Smooth muscle cell (in vitro differentiated cells): ENCODE measurements at regions not wholly inside any gene's neighbourhood (a gene's known extent, or its start where the extent isn't known, plus 50 kb on each side); places are given as distances from the start of the nearest gene placed in this dataset.

Experiments used
- DNase-seq: peaks from one replicate; lab custom pipeline; 2025; ENCODE audit not compliant: unreplicated experiment; lab: John Stamatoyannopoulos, UW
- H2AFZ ChIP-seq: fragments of 200-600 bp; sonication (generic); 2 replicates; pipeline ENCODE4 v1.6.0; 2016; ENCODE audit warnings: antibody characterized with exemption, low read depth, mild to moderate bottlenecking
- H3F3A ChIP-seq: fragments of 200-600 bp; sonication (generic); 2 replicates; pipeline ENCODE4 v1.6.0; 2017; ENCODE audit warnings: antibody characterized with exemption, low read depth
- H3K27ac ChIP-seq: fragments of 200-600 bp; sonication (generic); 2 replicates; pipeline ENCODE4 v1.5.1; 2016; ENCODE audit warnings: low read depth, mild to moderate bottlenecking
- H3K27me3 ChIP-seq: fragments of 200-600 bp; sonication (generic); 2 replicates; pipeline ENCODE4 v1.6.1; 2016; ENCODE audit warnings: low read depth, mild to moderate bottlenecking
- H3K36me3 ChIP-seq: fragments of 200-600 bp; sonication (generic); 2 replicates; pipeline ENCODE4 v1.5.1; 2016; ENCODE audit warnings: low read depth
- H3K4me1 ChIP-seq: fragments of 200-600 bp; sonication (generic); 2 replicates; pipeline ENCODE4 v1.5.1; 2016; ENCODE audit warnings: low read depth
- H3K4me2 ChIP-seq: fragments of 200-600 bp; sonication (generic); 2 replicates; pipeline ENCODE4 v1.6.0; 2016; ENCODE audit warnings: mild to moderate bottlenecking
- H3K4me3 ChIP-seq: fragments of 200-600 bp; sonication (generic); 2 replicates; pipeline ENCODE4 v1.5.1; 2016; ENCODE audit warnings: mild to moderate bottlenecking
- H3K79me2 ChIP-seq: fragments of 200-600 bp; sonication (generic); 2 replicates; pipeline ENCODE4 v1.6.0; 2016; ENCODE audit warnings: low read depth, mild to moderate bottlenecking
- H3K9ac ChIP-seq: fragments of 200-600 bp; sonication (generic); 2 replicates; pipeline ENCODE4 v1.6.0; 2016; ENCODE audit warnings: low read depth
- H3K9me3 ChIP-seq: fragments of 200-600 bp; sonication (generic); replicated peaks from 2 replicates; pipeline ENCODE4 v1.5.1; 2016; ENCODE audit warnings: low read depth
- H4K20me1 ChIP-seq: fragments of 200-600 bp; sonication (generic); 2 replicates; pipeline ENCODE4 v1.6.0; 2016; ENCODE audit warnings: low read depth
- CTCF ChIP-seq: fragments of 200-600 bp; sonication (generic); IDR thresholded peaks from 2 replicates; pipeline ENCODE4 v1.5.1; 2017; ENCODE audit warnings: borderline replicate concordance, mild to moderate bottlenecking, antibody characterized with exemption; ENCODE audit not compliant: insufficient read depth, poor library complexity, severe bottlenecking
- WGBS: methylation state at CpG from one replicate; pipeline ENCODE4 v1.1.7; 2016; ENCODE audit warnings: low lambda C conversion rate; 5-methylcytosine and 5-hydroxymethylcytosine counted together

- H2AFZ ChIP-seq = no peak overlapping the region
Measured at GRCh38 chr14:99057576-99058083, 214.4 kb downstream of the BCL11B start.

GRCh38 chr14:99058542-99058941 is 213.5 kb downstream of the BCL11B start:
- Histone ChIP-seq H2AFZ (no peak overlapping the region), H3K4me1 (no peaks in the 10 kb centered on the region), H3K9me3 (no peaks in the 10 kb centered on the region), H4K20me1 (no peaks in the 10 kb centered on the region), H3F3A (no peaks in the 10 kb centered on the region), H3K36me3 (no peaks in the 10 kb centered on the region), H3K27ac (no peak overlapping the region), H3K4me3 (no peak overlapping the region), H3K9ac (no peak overlapping the region), H3K79me2 (no peaks in the 10 kb centered on the region), H3K27me3 (no peaks in the 10 kb centered on the region), H3K4me2 (no peak overlapping the region)
- DNase-seq = no peak
- no peak for TF ChIP-seq CTCF
- WGBS = 93% methylated on average over 8 of the region's 8 CpGs

More at GRCh38 chr14:99057576-99058083, 214.4 kb downstream of the BCL11B start:
- Histone ChIP-seq H3K27me3 (no peaks in the 10 kb centered on the region), H3K27ac (no peak overlapping the region), H3K4me1 (no peaks in the 10 kb centered on the region), H3K79me2 (no peaks in the 10 kb centered on the region), H4K20me1 (no peaks in the 10 kb centered on the region), H3K4me2 (no peak overlapping the region), H3K9ac (no peak overlapping the region), H3K4me3 (no peak overlapping the region), H3K9me3 (no peaks in the 10 kb centered on the region), H3K36me3 (no peaks in the 10 kb centered on the region), H3F3A (no peaks in the 10 kb centered on the region)
- no peak for DNase-seq
- WGBS = 92% methylated on average over 5 of the region's 5 CpGs
- no peak for TF ChIP-seq CTCF

- no peak for TF ChIP-seq CTCF
Measured at GRCh38 chr14:99062216-99062615, 209.8 kb downstream of the BCL11B start.

GRCh38 chr14:99062772-99063418 is 209.1 kb downstream of the BCL11B start:
- DNase-seq = no peak
- Histone ChIP-seq H3K4me1 (no peaks in the 10 kb centered on the region), H2AFZ (no peak overlapping the region), H3F3A (no peaks in the 10 kb centered on the region), H4K20me1 (no peaks in the 10 kb centered on the region), H3K79me2 (no peaks in the 10 kb centered on the region), H3K36me3 (no peaks in the 10 kb centered on the region), H3K4me3 (no peak overlapping the region), H3K9me3 (no peaks in the 10 kb centered on the region), H3K27ac (no peak overlapping the region), H3K9ac (no peak overlapping the region), H3K27me3 (no peaks in the 10 kb centered on the region), H3K4me2 (no peak overlapping the region)
- 91% methylated on average over 18 of the region's 18 CpGs for WGBS
- no peak for TF ChIP-seq CTCF

More at GRCh38 chr14:99062216-99062615, 209.8 kb downstream of the BCL11B start:
- no peak overlapping the region for H3K27ac ChIP-seq
- H3K27me3 ChIP-seq = no peaks in the 10 kb centered on the region
- no peak overlapping the region for H3K4me2 ChIP-seq
- H2AFZ ChIP-seq = no peak overlapping the region
- H4K20me1 ChIP-seq = no peaks in the 10 kb centered on the region
- no peak overlapping the region for H3K4me3 ChIP-seq
- H3K9me3 ChIP-seq = no peaks in the 10 kb centered on the region
- no peak overlapping the region for H3K9ac ChIP-seq
- no peaks in the 10 kb centered on the region for H3K36me3 ChIP-seq
- no peaks in the 10 kb centered on the region for H3F3A ChIP-seq
- no peak for DNase-seq
- no peaks in the 10 kb centered on the region for H3K4me1 ChIP-seq
- 95% methylated on average over 10 of the region's 10 CpGs for WGBS
- no peaks in the 10 kb centered on the region for H3K79me2 ChIP-seq
